H1 (cell line): ENCODE measurements at regions not wholly inside any gene's neighbourhood (a gene's known extent, or its start where the extent isn't known, plus 50 kb on each side); places are given as distances from the start of the nearest gene placed in this dataset.
"Not testable (repeated sequence)": the region's sequence is repeated elsewhere in the genome, so short reads cannot be mapped to it uniquely, and the experiment has no call there.

Experiments
- CTCF ChIA-PET: fragments of 300-600 bp; sonication (Branson Sonifier 250); formaldehyde crosslinking; loops from one replicate; lab custom pipeline; 2021; ENCODE audit not compliant: partially characterized antibody; lab: Charles Lee
- POLR2A ChIA-PET: fragments of 300-600 bp; sonication (Branson Sonifier 250); formaldehyde crosslinking; loops from one replicate; lab custom pipeline; 2021; ENCODE audit warnings: inconsistent platforms; ENCODE audit not compliant: partially characterized antibody; lab: Charles Lee
- DNase-seq, 2 experiments: peaks; one replicate each; pipeline versions ENCODE4 v3.0.0 to v3.0.0-alpha.2; 2010 to 2022; ENCODE audit warnings: low spot score in 2 of 2, low read depth in 1 of 2, mixed read lengths in 1 of 2
- FAIRE-seq: peaks from 2 replicates; lab custom pipeline; 2011; peaks lifted over from hg19 to GRCh38; lab: Jason Lieb, UNC
- H2AFZ ChIP-seq: 2 replicates; pipeline ENCODE4 v1.8.1; 2012; ENCODE audit warnings: low read length, inconsistent platforms
- H2AK5ac ChIP-seq: 2 replicates; pipeline ENCODE4 v1.6.1; 2013; ENCODE audit warnings: low read depth, low read length
- H2BK120ac ChIP-seq: replicated peaks from 2 replicates; pipeline ENCODE3; 2013; ENCODE audit warnings: low read depth, low read length, inconsistent platforms
- H2BK12ac ChIP-seq: 2 replicates; pipeline ENCODE4 v1.6.1; 2013; ENCODE audit warnings: low read depth, low read length
- H2BK15ac ChIP-seq: 2 replicates; pipeline ENCODE4 v1.6.1; 2013; ENCODE audit warnings: low read length
- H2BK20ac ChIP-seq: 2 replicates; pipeline ENCODE4 v1.6.1; 2013; ENCODE audit warnings: low read length
- H2BK5ac ChIP-seq: 2 replicates; pipeline ENCODE4 v1.6.1; 2013; ENCODE audit warnings: low read depth, low read length
- H3K14ac ChIP-seq: 2 replicates; pipeline ENCODE4 v1.6.1; 2013; ENCODE audit warnings: inconsistent platforms; ENCODE audit not compliant: insufficient read length
- H3K18ac ChIP-seq: 2 replicates; pipeline ENCODE4 v1.6.1; 2013; ENCODE audit warnings: low read length; ENCODE audit errors: extremely low read depth
- H3K23ac ChIP-seq: 2 replicates; pipeline ENCODE4 v1.6.1; 2013; ENCODE audit warnings: inconsistent platforms; ENCODE audit not compliant: insufficient read length
- H3K23me2 ChIP-seq: 2 replicates; pipeline ENCODE4 v1.6.1; 2013; ENCODE audit warnings: low read depth, low read length
- H3K27ac ChIP-seq: 2 replicates; pipeline ENCODE4 v1.6.1; 2011; ENCODE audit warnings: low read depth, low read length, inconsistent platforms
- H3K27me3 ChIP-seq, 4 experiments: replicated peaks in 1 of 4; 1 replicate in 1 of 4; 2 replicates in 3 of 4; pipeline versions ENCODE4 v1.6.1 to v1.8.1; 2011 to 2013; ENCODE audit warnings: low read length in 3 of 4, mild to moderate bottlenecking in 3 of 4, inconsistent platforms in 2 of 4, mixed read lengths in 2 of 4, moderate library complexity in 1 of 4; ENCODE audit not compliant: control insufficient read depth in 3 of 4, insufficient read depth in 3 of 4; ENCODE audit errors: extremely low read depth in 1 of 4
- H3K36me3 ChIP-seq, 4 experiments: 2 replicates each; pipeline versions ENCODE4 v1.6.1 to v1.8.1; 2011 to 2013; ENCODE audit warnings: mild to moderate bottlenecking in 4 of 4, low read length in 3 of 4, moderate library complexity in 2 of 4, control low read depth in 1 of 4, inconsistent platforms in 1 of 4; ENCODE audit not compliant: insufficient read depth in 4 of 4, control insufficient read depth in 2 of 4
- H3K4ac ChIP-seq: replicated peaks from 2 replicates; pipeline ENCODE3; 2013; ENCODE audit warnings: low read length, low read depth, mixed read lengths, inconsistent platforms; ENCODE audit not compliant: insufficient read length
- H3K4me1 ChIP-seq, 4 experiments: replicated peaks in 1 of 4; 1 replicate in 1 of 4; 2 replicates in 3 of 4; pipeline versions ENCODE4 v1.6.1 to v1.8.1; 2011 to 2013; ENCODE audit warnings: low read length in 3 of 4, inconsistent platforms in 2 of 4, mixed read lengths in 1 of 4; ENCODE audit not compliant: insufficient read depth in 4 of 4, control insufficient read depth in 3 of 4
- H3K4me2 ChIP-seq, 2 experiments: 2 replicates each; pipeline versions ENCODE4 v1.6.1 to v1.8.1; 2011 to 2013; ENCODE audit warnings: low read depth in 2 of 2, low read length in 2 of 2, control low read depth in 1 of 2, inconsistent platforms in 1 of 2, mild to moderate bottlenecking in 1 of 2; ENCODE audit not compliant: insufficient read depth in 1 of 2
- H3K4me3 ChIP-seq, 4 experiments: fragments of 200-600, 300-600 bp in 1 of 4; sonication (generic), shearing (Covaris generic), sonication (Bioruptor Twin) in 1 of 4; 2 replicates each; pipeline versions ENCODE4 v1.5.1 to v1.8.1; 2011 to 2016; ENCODE audit warnings: low read length in 4 of 4, low read depth in 3 of 4, control low read depth in 2 of 4, inconsistent platforms in 2 of 4, mild to moderate bottlenecking in 2 of 4, mixed read lengths in 1 of 4, moderate library complexity in 1 of 4; ENCODE audit not compliant: insufficient read depth in 2 of 4; ENCODE audit errors: extremely low read depth in 1 of 4
- H3K56ac ChIP-seq: replicated peaks from 2 replicates; pipeline ENCODE3; 2013; ENCODE audit warnings: low read depth, mild to moderate bottlenecking, mixed read lengths, low read length, inconsistent platforms; ENCODE audit not compliant: insufficient read length
- H3K79me1 ChIP-seq: 2 replicates; pipeline ENCODE4 v1.6.1; 2013; ENCODE audit warnings: low read depth, low read length, control low read depth
- H3K79me2 ChIP-seq, 2 experiments: 2 replicates each; pipeline versions ENCODE4 v1.6.1 to v1.8.1; 2012 to 2013; ENCODE audit warnings: low read length in 2 of 2, mild to moderate bottlenecking in 2 of 2, inconsistent platforms in 1 of 2; ENCODE audit not compliant: insufficient read depth in 2 of 2, control insufficient read depth in 1 of 2
- H3K9ac ChIP-seq, 4 experiments: replicated peaks in 1 of 4; 1 replicate in 1 of 4; 2 replicates in 3 of 4; pipeline versions ENCODE4 v1.6.1 to v1.8.1; 2011 to 2013; ENCODE audit warnings: low read depth in 3 of 4, low read length in 3 of 4, control low read depth in 2 of 4, mild to moderate bottlenecking in 2 of 4, moderate library complexity in 2 of 4, inconsistent platforms in 1 of 4; ENCODE audit errors: extremely low read depth in 1 of 4
- H3K9me3 ChIP-seq, 2 experiments: 2 replicates each; pipeline versions ENCODE4 v1.6.1 to v1.8.1; 2012 to 2013; ENCODE audit warnings: mild to moderate bottlenecking in 2 of 2, moderate library complexity in 2 of 2, control low read depth in 1 of 2, inconsistent platforms in 1 of 2, low read depth in 1 of 2, low read length in 1 of 2, mixed read lengths in 1 of 2; ENCODE audit not compliant: insufficient read depth in 2 of 2
- H4K20me1 ChIP-seq, 2 experiments: replicated peaks in 1 of 2; 2 replicates each; pipeline versions ENCODE3 to v1.8.1; 2011 to 2013; ENCODE audit warnings: inconsistent platforms in 2 of 2, low read length in 2 of 2, mild to moderate bottlenecking in 1 of 2; ENCODE audit not compliant: insufficient read depth in 2 of 2, control insufficient read depth in 1 of 2
- H4K5ac ChIP-seq: 2 replicates; pipeline ENCODE4 v1.6.1; 2013; ENCODE audit warnings: low read length, low read depth, mixed read lengths, inconsistent platforms; ENCODE audit not compliant: insufficient read length
- H4K8ac ChIP-seq: 2 replicates; pipeline ENCODE4 v1.8.0; 2013; ENCODE audit warnings: mild to moderate bottlenecking, moderate library complexity, low read length, inconsistent platforms; ENCODE audit not compliant: insufficient read depth; ENCODE audit errors: extremely low read depth
- H4K91ac ChIP-seq: replicated peaks from 2 replicates; pipeline ENCODE3; 2013; ENCODE audit warnings: low read length, mixed read lengths, inconsistent platforms; ENCODE audit not compliant: insufficient read length
- EP300 ChIP-seq, 2 experiments: IDR thresholded peaks; 1 replicate in 1 of 2; 2 replicates in 1 of 2; pipeline ENCODE4 v1.6.1; 2011 to 2012; ENCODE audit warnings: low read depth in 2 of 2, low read length in 2 of 2, mild to moderate bottlenecking in 2 of 2, borderline replicate concordance in 1 of 2, inconsistent platforms in 1 of 2, moderate library complexity in 1 of 2
- SP1 ChIP-seq: IDR thresholded peaks from 2 replicates; pipeline ENCODE4 v1.6.1; 2011; ENCODE audit warnings: low read depth, low read length
- WGBS, 2 experiments: shearing (Covaris generic) in 1 of 2; methylation state at CpG; one replicate each; pipeline versions ENCODE4 v1.1.6 to v1.1.7; 2013 to 2015; ENCODE audit warnings: low lambda C conversion rate in 2 of 2, mixed read lengths in 2 of 2, inconsistent platforms in 1 of 2, low coverage in 1 of 2, missing lambda C conversion rate in 1 of 2; ENCODE audit not compliant: insufficient replicate concordance in 2 of 2, insufficient coverage in 1 of 2, insufficient read length in 1 of 2; ENCODE audit errors: extremely low coverage in 1 of 2, missing lambda C conversion rate in 1 of 2; 5-methylcytosine and 5-hydroxymethylcytosine counted together

DNA sequence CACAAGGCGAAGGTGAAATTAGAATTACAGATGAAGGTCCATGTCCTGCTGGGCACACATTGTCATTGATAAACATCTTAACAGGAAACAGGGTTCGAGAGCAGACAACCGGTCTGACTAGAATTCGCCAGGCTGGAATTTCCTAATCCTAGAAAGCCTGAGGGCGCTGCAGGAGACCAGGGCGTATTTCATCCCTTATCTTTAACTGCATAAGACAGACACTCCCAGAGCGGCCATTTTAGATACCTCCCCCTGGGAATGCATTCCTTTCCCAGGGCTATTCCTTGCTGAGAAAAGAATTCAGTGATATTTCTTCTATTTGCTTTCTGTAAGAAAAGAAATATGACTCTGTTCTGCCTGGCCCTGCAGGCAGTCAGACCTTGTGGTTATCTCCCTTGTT, 357.7 kb downstream of the FAM170A start:
- FAIRE-seq, H2AK5ac ChIP-seq, H3K27ac ChIP-seq, H4K5ac ChIP-seq, H3K18ac ChIP-seq, H3K9me3 ChIP-seq, H4K20me1 ChIP-seq, H3K14ac ChIP-seq, H3K36me3 ChIP-seq, H4K8ac ChIP-seq, H2AFZ ChIP-seq, H2BK20ac ChIP-seq, H4K91ac ChIP-seq, H3K4me2 ChIP-seq, H3K79me1 ChIP-seq, H3K27me3 ChIP-seq, H3K56ac ChIP-seq, POLR2A ChIA-PET, H2BK5ac ChIP-seq: not testable (repeated sequence)
- 87% methylated on average over 7 of the region's 7 CpGs; no CpG with 5 or more reads in 1 of the 2 experiments for WGBS, 2 experiments
- DNase-seq = peak; percentile 1 to 63
- TF ChIP-seq EP300 (IDR thresholded peaks at IDR 0.05; ENCODE audit: borderline replicate concordance in 1 of 2, low read depth in 2 of 2, low read length in 2 of 2) = peak in 1 of 2 experiments; percentile 93; a peak in 1 of 3 replicates
- TF ChIP-seq SP1 = 0 out of 2 replicates have a peak, but pooled peaks have one; percentile 19
- TF ChIP-seq, all 59 proteins: peak for 2; not testable (repeated sequence) for 57
- H3K23me2 ChIP-seq, H3K4me1 ChIP-seq, H2BK15ac ChIP-seq, H3K4ac ChIP-seq, H2BK12ac ChIP-seq, H2BK120ac ChIP-seq, H3K79me2 ChIP-seq, H3K4me3 ChIP-seq, H3K23ac ChIP-seq, CTCF ChIA-PET, H3K9ac ChIP-seq: not testable (repeated sequence)
